HG02798 (cell line): ENCODE measurements at regions not wholly inside any gene's neighbourhood (a gene's known extent, or its start where the extent isn't known, plus 50 kb on each side); places are given as distances from the start of the nearest gene placed in this dataset.

Experiments used
- ATAC-seq: cut with Tn5 transposase; IDR thresholded peaks from one replicate; pipeline ENCODE4 v1.9.1; 2021; ENCODE audit warnings: mild to moderate bottlenecking; ENCODE audit not compliant: unreplicated experiment, poor library complexity

DNA sequence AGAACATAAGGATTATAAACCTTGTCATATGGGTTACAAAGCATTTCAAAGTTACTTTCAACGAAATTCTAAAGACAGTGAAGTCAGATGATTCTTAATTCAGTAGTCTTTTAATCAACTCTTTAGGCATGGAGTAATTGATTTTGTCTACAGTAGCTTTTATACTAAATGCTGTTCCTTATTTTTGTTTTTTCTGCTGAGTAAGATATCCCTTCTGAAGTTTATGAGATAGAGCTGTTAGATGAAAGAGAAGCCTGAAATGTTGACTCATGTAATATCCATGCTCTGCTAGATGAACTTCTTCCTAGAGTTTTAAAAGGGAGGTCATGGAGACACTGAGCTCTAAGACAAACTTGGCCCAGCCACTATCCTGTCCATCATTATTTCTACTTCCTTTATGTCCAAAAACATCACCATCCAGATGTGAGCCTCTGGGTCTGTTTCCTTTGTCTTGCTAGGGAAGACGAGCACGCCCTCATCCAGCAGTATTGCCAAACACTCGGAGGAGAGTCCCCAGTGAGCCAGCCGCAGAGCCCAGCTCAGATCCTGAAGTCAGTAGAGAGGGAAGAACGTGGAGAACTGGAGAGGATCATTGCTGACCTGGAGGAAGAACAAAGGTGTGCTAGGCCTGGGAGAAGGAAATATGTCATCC is 550.3 kb downstream of the UTRN start:
- ATAC-seq: no peak

DNA sequence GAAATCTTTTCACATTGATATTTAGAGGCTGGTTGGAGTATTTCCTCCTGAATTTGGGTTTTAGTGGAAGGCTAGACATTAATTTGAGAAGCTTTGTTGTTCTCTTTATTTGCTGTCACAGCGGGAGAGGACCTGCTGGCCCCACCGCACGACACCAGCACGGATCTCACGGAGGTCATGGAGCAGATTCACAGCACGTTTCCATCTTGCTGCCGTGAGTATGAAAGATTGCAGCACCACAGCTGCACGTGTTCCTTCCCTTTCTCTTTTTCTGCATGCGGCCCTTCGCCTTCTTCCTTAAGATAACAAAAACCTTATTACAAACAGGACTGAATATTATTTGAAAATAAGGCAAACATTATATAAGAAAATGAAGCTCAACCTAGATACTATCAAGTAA is 555.5 kb downstream of the UTRN start:
- no peak for ATAC-seq

DNA sequence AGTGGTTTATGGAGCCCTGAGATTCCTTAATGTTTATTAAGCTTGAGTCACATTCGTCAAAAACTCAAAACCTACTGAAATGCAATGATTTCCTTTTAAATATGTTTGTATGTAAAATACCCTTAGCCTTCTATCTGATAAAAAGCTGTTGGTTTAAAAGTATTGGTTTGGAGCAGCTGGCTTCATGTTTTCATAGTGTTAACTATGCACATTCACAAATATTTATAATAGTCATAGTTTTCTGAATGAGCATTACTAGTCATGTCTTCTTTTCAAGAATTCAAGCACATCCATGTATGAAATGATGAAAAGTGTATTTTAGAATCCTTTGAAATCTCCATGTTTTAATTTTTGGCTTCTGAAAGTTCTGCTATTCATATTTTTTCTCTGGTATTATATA is 558.6 kb downstream of the UTRN start:
- no peak for ATAC-seq

DNA sequence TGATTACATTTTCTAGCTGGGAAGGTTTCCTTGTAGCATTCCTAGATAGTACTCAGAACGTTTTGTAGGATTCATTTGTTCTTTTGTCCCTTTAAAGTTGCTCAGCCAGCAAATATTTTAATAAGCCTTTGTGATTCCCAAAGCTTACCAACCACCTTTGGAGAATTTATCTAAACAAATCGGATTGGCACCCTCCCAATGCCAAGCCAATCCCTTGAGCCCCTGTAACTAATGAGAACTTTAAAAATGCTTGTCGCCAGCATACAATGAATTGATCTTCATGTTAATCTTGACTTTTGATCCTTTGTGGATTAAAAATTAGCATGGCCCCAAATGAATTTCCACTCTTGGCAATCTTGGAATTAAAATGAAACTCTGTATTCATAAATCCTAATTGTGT is 559.5 kb downstream of the UTRN start:
- no peak for ATAC-seq

DNA sequence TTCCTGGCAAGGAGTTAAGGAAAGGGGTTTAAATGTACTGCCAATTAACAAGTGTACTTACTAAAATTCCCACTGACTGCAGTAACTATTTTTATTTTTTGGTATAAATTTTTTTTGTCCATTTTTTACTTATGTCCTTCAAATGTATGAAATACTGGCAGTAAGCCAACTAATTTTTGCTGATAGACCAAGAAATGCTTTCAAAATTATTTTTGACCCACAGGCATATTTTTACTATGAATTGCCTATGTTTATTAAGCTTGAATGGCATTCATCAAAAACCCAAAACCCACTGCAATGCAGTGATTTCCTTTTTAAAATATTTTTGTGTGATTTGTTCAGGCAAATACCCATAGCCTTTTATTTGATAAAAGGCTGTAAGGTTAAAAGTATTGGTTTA is 560.1 kb downstream of the UTRN start:
- no peak for ATAC-seq

DNA sequence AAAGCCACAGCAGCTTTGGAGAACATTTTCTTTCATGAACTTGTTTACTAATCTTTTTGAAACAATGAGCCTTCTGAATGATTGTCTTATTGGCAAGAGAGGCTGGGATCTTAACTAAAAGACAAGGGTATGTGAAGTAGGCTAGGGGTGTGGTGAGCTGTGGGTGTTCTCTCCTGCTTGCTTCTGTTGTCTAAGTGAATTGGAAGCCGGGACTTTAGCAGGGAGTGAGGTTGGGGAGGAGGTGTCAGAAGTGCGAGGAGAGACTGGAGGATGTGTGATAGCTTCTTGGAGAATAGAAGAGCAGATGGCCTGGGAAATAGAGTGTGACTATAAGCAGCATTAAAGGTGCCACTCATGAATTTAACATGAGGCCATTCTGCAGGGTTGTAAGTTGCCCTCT is 562.8 kb downstream of the UTRN start:
- no peak for ATAC-seq

DNA sequence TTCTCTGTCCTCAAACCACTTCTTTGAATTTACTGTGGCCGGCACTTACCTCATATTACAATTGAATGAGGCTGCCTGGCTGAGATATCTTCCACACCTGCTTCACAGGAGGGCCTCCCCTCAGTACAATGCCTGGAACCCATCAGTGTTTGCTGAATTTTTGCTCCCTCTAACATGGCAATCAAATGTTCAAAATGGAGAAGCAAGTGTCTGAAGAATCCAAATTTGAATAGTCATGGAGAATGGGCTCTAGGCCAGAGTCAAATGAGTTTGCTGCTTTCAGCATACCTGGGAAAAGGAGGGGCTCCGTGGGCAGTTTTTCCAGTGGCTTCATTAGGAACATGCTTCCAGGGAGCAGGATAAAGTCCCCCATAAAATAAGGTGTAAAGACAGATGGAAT is 564.8 kb downstream of the UTRN start:
- ATAC-seq: no peak

DNA sequence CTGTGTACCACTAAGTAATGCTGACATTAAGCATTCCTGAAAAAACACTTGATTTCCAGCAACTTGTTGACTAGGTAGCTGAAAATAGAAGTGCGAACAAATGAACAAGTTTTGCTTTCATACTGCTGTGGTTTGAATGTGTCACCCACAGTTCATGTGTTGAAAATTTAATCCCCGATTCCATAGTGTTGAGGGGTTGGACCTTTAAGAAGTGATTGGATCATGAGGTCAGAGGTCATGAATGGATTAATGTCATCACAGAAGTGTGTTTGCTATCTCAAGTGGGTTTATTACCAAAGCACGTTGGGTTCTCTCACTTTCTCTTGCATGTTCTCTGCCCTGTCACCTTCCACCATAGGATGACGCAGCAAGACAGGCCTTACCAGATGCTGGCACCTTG is 568.5 kb downstream of the UTRN start:
- ATAC-seq: no peak

DNA sequence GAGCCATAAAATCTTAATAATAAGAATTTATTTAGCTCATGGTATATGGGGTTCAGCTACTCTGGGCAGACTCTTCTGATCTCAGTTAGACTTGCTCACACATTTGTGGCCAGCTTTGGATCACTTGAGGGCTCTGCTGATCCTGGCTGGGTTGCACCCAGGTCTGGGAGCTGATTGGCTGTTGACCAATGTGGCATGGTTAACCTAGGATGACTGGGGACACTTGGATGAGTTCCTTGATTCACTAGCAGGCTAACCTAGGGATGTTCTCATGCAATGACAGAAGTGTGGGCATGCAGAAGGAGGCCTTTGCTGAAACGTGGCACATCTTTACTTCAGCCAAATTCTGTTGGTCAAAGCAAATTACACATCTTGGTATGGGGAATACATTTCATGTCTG is 569.5 kb downstream of the UTRN start:
- no peak for ATAC-seq

DNA sequence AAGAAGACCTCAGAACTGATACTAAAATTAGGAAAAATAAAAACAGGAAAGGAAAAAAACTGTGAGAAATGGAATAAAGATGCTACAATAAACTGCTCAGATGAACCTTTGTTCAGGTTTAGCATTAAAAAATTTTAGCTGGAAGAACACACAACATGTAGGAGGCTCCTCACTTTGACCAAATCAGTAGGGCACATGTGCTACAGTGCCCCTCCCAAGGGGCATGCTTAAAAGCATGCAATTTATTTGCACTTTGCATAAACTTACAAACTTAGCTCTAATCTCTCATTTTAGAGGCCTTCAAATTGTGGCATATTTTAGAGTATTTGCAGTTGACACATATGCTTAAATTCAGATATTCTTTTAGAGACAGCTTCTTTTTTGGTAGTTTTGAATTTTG is 570.2 kb downstream of the UTRN start:
- no peak for ATAC-seq

DNA sequence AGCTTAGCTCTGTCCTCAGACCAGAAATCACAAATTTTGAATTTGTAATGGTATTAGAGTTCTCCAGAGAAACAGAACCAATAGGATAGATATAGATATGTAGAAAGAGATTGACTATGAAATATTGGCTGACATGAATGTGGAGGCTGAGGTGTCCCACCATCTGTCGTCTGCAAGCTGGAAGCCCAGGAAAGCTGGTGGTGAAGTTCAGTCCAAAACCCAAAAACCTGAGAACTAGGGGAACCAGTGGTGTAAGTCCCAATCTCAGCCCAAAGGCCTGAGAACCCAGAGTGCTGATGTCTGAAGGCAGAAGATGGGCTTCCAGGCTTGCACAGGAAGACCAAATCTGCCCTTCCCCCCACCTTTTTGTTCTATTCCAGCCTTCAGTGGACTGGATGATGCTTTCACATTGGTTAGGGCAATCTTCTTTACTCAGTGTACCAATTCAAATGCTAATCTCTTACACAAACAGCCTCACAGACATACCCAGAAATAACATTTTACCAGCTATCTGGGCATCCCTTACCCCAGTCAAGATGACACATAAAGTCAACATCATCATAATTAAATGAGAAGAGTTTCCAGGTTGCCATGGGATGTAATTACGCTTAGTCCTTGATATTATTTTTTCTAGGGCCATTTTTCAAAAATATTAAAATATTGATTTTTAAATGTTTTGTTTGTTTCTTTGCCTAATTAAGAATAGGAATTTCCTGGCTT is 570.8 kb downstream of the UTRN start:
- ATAC-seq: no peak

DNA sequence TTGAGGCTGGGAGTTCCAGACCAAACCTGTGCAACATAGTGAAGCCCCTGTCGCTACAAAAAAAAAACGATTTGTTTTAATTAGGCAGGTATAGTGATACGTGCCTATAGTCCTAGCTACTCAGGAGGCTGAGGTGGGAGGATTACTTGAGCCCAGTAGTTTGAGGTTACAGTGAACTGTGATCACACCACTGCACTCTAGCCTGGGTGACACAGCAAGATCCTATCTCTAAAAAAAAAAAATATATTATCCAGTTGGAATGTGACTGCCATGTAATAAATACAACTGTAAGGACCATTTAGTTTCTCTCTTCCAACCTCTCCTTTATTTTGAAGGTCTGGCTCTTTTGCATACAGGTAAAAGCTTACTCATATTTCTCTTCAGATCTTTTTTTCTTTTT is 571.5 kb downstream of the UTRN start:
- no peak for ATAC-seq

DNA sequence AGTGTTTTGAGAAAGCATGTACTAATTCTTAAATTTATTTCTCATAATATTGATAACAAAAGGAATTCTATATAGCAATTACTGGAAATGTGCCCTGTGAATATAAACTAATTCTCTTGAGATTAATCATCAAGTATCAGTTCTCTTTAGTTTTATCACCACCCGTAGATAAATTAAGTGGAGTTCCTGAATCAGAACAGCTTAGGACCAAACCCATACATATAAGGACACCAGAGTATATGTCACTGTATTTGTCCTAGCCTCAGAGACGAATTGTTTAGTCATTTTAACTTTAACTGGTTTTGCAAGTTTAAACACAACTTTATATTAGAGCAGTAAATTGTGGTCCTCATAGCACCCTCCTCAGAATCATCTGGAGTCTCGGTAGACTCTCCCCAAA is 572.0 kb downstream of the UTRN start:
- ATAC-seq: no peak

DNA sequence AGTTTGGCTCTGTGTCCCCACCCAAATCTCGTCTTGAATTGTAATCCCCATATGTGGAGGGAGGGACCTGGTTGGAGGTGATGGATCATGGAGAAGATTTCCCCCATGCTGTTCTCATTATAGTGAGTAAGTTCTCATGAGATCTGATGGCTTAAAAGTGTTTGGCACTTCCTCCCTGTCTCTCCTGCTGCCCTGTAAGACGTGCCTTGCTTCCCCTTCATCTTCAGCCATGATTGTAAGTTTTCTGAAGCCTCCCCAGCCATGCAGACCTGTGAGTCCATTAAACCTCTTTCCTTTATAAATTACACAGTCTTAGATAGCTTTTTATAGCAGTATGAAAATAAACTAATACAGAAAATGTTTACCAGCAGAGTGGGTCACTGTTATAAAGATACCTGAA is 577.6 kb downstream of the UTRN start:
- ATAC-seq: no peak

DNA sequence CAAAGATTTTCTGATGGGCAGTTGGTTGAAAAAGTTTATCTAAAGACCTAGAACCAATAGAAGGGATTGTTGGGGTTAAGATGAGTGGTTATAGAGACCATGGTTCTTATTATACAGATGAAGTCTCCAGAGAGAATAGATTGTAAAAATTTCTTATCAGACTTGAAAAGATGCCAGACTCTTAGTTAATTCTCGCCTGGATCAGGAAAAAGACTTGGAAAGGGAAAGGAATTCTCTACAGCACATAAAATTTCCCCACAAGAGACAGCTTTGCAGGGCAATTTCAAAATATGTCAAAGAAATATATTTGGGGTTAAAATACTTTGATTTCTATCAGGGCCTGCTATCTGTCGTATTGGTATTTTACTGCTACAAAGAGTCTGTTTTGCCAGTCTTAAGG is 582.6 kb downstream of the UTRN start:
- ATAC-seq: no peak

DNA sequence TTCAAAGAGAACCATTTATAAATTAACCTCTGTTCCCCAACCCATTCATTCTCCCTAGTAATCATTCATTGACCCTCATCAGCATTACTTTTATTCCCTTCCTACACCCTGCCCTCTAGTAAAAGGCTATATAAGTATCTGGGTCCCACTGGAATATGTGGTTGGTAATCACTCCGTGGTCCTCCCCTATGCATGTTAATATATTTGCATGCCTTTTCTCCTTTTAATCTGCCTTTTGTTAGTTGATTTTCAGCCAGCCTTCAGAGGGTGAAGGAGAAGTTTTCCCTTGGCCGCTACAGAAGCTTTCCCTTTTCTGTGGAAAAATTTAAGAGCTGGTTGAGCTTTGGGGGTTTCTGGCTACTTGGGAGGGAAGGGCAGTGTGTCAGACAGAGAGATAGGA is 585.6 kb downstream of the UTRN start:
- ATAC-seq: no peak

DNA sequence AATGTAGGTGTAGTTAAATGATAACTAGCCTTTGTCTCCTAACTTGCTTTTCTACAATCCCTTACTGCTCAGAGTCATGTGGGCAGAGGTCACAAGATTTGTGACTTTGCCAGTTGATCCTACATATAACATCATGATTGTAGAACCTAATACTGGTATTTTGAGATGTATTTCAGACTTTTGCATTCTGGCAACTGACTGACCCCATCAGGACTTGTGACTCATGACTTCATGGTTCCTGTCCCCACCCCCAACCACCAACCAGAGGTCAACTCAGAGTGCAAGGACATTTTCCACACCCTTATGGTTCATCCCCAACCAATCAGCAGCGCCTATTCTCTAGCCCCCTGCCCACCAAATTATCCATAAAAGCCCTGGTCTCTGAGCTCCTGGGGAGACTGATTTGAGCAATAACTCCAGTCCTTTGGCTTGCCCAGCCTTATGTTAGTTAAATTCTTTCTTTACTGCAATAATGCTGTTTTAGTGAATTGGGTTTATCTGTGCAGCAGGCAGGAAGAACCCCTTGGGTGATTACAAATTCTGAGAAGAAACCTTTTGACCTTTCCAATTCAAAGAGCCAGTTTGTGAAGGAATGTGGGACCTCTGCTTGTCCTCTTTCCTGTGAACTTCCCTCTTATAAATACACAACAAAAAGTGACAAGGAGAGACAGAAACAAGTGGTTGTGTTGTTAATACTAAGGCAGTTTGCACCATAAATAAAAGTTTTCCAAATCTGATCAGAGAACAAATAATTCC is 588.7 kb downstream of the UTRN start:
- no peak for ATAC-seq

DNA sequence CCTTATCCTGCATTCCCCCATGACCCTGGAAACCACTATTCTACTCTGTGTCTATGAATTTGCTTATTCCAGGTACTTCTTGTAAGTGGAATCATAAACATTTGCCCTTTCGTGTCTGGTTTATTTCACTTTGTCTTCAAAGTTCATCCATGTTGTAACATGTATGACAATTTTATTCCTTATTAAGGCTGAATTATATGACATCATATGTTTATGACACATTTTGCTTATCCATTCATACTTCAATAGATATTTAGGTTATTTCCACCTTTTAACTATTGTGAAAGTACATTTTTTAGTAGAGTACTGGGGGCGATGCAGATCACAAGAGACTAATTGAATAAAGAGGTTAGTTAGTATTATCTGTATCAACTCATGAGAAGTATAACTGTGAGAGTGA is 591.6 kb downstream of the UTRN start:
- ATAC-seq: no peak

DNA sequence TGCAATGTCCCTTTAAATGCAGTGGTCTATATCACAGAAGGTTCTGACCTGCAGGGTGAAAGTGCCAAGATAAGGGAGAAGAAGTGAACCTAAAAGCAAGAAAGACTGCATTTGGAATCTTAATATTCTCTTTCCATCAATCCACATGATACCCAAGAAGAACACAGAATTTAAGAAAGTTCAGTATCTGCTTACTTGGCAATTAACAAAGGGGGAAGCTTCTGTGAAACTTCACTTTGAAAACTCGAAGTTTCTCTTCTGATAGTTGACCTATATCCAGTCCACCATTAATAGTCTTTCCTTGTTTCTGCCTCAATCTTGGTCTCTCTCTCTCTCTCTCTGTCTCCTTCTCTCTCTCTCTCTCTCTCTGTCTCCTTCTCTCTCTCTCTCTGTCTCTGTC is 592.0 kb downstream of the UTRN start:
- no peak for ATAC-seq

DNA sequence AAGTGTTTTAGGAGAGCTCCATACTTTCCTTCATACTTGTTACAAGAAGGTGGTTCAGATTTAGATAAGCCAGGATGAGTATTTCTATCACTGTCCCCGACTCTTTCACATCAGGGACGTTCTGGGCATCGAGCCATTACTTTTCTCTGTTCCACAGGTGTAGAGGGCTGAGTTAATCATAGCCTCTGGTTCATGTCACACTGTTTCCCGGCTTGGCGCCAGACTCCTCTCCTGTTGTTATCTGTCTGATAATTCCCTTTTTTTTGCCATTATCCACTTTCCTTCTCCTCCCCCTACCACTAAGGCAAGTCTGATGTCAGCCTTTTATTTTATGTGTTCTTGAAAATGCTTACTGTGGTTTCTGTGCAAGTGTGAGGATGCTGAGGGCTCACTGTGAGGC is 593.4 kb downstream of the UTRN start:
- no peak for ATAC-seq

DNA sequence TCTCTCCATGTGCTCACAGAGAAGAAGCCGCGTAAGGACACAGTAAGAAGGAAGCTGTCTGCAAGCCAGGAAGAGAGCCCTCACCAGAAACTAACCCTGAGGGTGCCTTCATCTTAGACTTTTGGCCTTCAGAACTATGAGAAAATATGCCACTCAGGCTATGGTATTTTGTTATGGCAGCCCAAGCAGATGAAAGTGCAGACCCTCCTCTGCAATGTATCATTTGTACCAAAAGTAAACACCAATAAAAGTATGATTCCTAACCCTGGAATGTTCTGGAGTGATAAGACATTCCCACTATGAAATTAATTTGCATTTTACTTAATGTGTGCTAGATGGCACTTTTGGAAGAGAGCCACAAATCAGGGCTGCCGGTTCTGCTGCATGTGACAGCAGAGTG is 594.3 kb downstream of the UTRN start:
- ATAC-seq: no peak

DNA sequence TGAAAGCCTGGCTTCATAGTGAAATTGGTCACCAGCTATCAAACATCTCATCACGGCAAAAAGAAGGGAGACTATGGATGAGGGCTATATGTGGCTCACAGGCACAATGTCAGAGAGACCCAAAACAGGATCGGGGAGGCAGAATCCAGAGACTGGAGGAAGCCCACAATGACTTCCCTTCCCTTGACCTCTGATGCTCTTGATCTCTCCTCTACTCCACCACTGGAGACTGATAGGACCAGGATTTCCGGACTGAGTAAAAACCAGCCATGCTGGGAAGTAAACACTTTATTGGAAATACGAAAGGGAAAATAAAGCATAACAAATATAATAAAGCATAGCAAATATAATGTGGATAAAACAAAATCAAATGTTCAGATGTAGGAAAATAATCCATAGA is 597.3 kb downstream of the UTRN start:
- no peak for ATAC-seq
